Stimulated activated CD8-positive, alpha-beta memory T cell treated with anti-CD3 and anti-CD28 coated beads, Interleukin-15, amount 100 ng/mL, for 4 hours (primary cell): ENCODE measurements at regions not wholly inside any gene's neighbourhood (a gene's known extent, or its start where the extent isn't known, plus 50 kb on each side); places are given as distances from the start of the nearest gene placed in this dataset.
"Not testable (repeated sequence)": the region's sequence is repeated elsewhere in the genome, so short reads cannot be mapped to it uniquely, and the experiment has no call there.

Experiments
- DNase-seq, 2 donors: peaks; one replicate each; pipeline ENCODE4 v3.0.0-alpha.2; 2020; ENCODE audit warnings: low read depth in 2 of 2

DNA sequence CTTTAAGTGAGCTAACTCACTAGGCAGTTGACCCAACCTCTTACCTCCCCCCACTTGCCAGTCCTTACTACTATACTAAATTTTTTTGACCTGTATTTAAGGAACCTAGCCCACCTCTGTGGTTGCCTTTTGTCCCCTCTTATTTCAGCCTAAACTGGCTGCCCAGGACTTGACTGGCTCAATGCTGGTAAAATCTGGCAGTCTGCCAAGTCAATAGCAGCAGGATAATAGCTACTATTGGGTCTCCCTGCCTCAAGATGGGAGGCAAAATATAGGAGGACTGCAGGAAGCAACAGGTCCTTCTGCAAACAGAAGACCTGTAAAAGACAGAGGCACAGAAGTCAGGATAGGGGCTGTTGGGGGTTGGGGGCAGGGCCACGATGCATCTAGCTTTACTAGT lies 144.2 kb upstream of the POGK start:
- DNase-seq, result no peak

GRCh38 chr1:166695834-166696233 lies 143.4 kb upstream of the POGK start:
- not testable (repeated sequence) for DNase-seq

DNA sequence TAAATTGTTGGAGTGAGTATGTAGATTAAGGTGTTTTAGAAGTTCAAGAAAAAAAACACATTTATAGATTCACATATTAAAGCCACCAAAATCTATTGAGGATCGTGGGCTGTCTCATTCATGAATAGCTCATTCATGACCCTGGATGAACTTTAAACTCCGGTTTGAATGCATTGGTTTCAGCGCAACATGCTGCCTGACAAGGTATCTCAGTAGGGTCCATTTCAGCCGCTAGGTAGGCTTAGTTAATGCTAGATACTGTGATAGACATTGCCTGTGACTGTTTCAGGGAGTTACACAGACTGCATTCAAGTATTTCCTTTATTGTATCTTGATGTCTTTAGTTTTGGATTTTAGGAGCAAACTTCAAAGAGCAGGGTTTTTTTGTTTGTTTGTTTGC lies 140.5 kb upstream of the POGK start:
- no peak for DNase-seq

GRCh38 chr1:166699613-166700012 lies 139.7 kb upstream of the POGK start:
- DNase-seq, result no peak

DNA sequence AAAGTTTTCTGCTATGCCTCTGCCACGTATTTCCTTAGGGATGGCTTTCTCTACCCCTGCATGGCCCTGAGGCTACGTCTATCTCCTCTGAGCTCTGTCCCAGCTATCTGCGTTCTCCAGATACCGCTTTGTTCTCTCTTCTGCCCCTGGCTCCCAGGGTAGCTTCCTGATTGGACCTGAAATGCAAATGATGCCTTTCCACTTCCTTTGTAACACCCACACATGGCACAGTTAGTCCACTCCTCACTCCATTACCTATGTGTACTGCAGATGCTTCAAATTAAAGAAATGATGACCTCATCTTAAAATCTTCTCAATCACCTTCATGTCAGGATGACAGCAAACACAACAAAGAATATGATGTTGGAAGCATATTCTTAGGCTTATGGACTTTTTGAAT lies 138.6 kb upstream of the POGK start:
- no peak for DNase-seq

DNA sequence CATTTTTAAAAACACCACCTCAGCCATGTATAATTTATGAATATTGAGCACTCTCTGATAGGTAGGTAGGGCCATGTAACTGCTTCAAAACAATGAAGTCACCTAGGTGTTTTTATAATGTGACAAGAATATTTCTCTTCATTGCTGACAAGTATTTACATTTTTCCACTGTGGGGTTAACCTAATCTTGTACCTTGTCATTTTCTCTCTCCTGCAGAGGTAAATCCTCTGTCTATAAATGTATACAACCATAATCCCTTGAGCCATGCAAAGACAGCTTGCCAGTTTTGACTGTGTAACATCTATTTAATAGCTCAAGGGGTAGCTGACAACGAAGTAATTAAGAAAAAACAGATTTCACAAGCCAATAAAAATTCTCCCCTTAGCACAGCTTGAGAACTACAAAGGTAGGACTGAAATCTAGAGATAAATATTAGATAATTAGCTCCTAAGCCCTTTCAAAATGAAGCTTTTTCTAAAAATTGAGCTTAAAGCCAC lies 137.6 kb upstream of the POGK start:
- no peak for DNase-seq

- DNase-seq, result no peak
These were observed 136.1 kb upstream of the POGK start for GRCh38 chr1:166703141-166703540.

GRCh38 chr1:166703726-166704462 lies 135.4 kb upstream of the POGK start:
- no peak for DNase-seq

DNA sequence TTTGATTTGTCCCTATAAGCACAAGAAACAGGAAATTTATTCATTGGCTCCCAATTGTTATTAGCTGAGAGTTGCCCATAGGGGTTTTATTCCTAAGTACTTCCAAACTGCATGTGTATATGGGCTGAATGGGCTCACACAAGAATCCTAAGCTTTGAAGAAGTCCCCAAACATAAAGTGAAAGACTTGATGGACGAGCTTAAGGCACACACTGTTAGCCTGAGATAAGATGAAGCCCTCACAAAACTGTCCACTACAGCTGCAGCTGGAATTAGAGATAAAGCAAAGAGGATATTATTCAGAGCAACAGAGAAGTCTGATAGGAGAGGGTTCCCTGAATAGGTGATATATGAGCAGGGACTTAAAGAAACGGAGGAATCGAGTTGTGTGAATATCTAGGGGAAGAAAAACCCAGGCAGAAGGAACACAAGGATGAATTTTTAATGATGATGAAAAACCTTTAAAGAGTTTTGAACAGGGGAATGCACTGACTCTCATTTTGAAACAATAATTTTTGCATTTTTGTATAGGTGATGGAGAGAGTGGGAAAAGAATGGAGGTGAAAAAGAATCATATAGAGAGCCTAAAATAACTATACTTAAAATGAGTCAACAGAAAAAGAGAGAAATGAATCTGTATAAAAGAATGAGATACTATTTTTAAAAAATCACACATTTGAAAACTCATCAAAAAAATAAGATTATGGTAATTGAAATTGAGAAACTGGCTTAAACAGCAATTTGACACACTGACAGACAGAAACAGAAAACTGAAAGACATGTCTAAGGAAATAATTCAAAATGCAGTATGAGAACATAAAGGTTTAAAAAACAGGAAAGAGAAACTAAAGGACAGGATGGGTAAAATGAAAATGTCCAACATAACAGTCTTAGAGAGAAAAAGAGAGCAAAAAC lies 133.6 kb upstream of the POGK start:
- DNase-seq, result no peak

DNA sequence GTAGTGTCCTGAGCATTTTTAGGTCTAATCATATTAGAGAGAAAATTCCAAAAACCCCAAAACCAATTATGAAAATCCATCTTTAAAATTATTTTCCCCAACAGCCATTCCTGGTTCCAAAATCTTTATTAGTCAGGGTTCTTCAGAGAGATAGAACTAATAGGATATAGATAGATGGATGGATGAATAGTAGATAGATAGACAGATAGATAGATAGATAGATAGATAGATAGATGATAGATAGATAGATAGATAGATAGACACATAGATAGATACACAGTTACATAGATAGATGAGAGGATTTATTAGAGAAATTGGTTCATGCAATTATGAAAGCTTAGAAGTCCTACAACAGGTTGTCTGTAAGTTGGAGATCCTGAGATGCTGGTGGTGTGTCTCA lies 122.7 kb upstream of the POGK start:
- DNase-seq, result no peak

GRCh38 chr1:166721145-166721544 lies 118.1 kb upstream of the POGK start:
- DNase-seq, result no peak

DNA sequence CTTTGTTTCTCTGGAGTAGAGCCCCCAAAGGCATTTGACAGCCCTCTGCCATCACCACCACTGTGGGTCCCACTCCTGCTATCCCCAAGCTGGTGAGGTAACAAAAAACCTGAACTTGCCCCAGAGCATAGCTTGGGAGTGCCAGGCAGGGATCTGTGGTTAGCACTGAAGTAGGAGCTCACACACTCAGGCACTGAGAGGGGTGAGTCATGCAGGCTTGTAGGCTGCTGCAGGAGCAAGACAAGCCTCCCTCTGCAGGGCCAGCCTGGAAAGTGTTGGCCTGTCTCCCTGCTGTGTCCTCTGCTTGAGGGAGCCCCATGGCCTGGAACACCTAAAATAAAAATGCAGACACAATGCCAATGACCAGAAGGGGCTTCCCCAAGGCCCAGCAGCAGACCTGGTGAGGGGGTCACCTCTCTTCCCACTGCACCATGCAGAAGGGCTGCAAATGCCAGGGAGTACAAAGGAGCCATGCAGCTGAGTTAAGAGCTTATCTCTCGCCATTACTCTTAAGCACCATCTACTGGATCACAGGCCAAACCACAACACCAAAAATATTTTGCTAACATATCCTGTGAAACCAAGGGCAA lies 108.9 kb upstream of the POGK start:
- DNase-seq, result no peak

- no peak for DNase-seq
These were observed 101.1 kb upstream of the POGK start for GRCh38 chr1:166738140-166738539.

DNA sequence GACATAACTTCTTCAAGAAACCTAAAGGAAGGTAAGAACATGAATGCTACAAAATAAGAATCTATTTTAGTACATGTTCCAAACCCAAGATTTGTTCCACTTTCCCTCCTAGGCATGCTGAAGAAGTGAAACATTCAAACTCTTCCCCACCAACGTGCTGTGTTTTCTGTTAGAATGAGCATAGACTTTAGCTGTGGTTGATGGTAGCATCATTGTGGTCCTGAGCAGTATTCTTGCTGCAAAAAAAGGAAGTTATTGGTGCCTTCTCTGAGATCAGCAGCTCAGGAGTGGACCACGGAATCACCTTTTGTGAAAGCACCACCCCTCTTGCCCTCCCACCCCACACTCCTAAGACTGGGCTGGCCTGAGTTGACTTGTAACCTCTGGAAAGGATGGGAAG lies 100.4 kb upstream of the POGK start:
- DNase-seq, result no peak

DNA sequence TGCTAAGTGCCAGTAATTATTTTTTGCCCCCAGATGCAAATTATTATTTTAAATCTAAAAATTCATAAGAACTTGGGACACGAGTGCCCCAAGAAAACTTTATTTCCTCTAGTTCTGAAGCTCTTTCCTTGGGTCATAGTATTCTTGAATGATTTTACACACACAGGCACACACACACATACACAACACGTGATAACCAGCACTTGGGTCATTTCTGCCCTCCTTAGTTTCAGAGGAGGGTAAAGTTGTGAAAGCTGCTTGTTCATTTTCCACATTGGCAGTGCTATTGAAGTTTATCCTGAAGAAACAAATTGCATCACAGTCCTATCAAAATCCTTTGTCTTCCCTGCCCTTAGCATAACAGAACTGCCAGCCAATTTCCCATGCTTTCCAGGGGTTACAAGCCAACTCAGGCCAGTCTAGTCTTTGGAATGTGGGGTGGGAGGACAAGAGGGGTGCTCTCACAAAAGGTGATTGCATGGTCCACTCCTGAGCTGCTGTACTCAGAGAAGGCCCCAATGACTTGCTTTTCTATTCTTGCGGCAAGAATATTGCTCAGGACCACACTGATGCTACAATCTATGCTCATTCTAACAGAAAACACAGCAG lies 98.5 kb upstream of the POGK start:
- no peak for DNase-seq

DNA sequence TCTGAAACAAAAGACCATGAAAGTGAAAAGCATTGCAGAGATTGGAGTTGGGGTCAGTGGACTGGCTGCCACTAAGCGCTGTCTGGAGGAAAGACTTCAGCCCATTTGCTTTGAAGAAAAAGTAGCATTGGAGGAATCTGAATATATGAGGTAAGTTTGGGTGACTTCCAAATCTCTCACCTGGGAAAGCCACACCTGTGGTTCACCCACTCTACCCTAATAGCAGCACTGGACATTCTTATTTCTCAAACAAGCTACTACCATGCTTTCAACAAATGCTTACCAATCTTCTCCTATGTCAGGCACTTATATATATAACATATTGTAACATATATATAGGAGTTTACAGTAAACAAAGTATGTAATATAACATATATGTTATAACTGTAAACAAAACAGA lies 76.0 kb upstream of the POGK start:
- no peak for DNase-seq

DNA sequence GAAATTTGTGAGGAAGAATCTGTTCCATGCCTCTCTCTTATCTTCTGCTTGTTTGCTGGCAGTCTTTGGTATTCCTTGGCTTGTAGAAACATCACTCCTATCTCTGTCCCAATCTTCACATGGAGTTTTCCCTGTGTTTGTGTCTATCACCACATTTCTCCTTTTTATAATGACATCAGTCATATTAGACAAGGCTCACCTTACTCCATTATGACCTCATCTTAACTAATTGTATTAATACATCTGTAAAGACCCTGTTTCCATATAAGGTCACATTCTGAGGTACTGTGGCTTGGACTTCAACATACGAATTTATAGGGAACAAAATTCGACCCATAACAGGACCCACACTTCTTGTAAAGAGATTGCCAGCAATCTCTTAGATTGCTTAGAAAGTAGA lies 72.3 kb upstream of the POGK start:
- no peak for DNase-seq

- not testable (repeated sequence) for DNase-seq
These were observed 54.6 kb upstream of the POGK start for GRCh38 chr1:166784646-166785045.

DNA sequence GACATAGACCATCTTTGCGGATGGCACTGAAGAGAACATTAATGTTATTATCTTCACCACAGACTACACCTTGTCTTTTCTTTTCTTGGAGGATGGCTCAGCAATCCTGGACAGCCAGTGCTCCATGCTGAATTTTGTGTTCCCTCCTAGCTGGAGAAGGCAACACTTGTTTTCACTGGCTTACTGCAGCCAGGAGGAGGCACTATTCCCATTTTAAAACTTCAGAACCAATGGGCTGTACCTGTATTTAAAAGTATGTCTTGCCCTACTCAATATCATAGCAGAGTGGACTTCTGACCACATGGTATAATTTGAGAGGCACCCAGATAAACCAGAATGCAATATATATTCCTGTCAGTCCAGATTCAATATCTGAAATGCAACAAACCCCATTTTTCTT lies 53.3 kb upstream of the POGK start:
- no peak for DNase-seq

DNA sequence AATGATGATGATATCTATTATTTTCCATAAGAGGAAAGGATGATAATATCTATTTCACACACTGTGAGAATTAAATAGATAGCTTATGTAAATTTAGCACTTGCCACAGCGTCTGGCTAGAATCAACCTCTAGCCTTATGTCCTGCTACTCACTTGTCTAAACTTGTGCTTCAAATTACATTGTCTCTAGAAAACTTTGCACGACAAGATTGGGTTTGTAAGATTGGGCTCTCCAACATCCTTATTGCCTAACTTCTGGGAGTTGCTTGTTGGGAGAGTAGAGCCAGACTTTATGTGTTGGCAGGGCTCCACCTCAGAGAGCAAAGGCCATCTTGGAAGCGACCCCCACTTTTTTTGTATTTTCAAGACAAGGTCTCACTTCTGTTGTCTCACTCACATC lies 50.0 kb upstream of the POGK start:
- DNase-seq, result no peak
